Stimulated activated CD8-positive, alpha-beta memory T cell treated with anti-CD3 and anti-CD28 coated beads, Interleukin-4, amount 100 ng/mL, for 24 hours (primary cell): ENCODE measurements at regions not wholly inside any gene's neighbourhood (a gene's known extent, or its start where the extent isn't known, plus 50 kb on each side); places are given as distances from the start of the nearest gene placed in this dataset.
"Not testable (repeated sequence)": the region's sequence is repeated elsewhere in the genome, so short reads cannot be mapped to it uniquely, and the experiment has no call there.

Experiments
- DNase-seq: peaks from one replicate; pipeline ENCODE4 v3.0.0-alpha.2; 2020; ENCODE audit warnings: low read depth

GRCh38 chr5:62230876-62231388, 75.1 kb upstream of the KIF2A start:
- DNase-seq: not testable (repeated sequence)

- DNase-seq: no peak
Observed at GRCh38 chr5:62231576-62231975, 74.4 kb upstream of the KIF2A start.

DNA sequence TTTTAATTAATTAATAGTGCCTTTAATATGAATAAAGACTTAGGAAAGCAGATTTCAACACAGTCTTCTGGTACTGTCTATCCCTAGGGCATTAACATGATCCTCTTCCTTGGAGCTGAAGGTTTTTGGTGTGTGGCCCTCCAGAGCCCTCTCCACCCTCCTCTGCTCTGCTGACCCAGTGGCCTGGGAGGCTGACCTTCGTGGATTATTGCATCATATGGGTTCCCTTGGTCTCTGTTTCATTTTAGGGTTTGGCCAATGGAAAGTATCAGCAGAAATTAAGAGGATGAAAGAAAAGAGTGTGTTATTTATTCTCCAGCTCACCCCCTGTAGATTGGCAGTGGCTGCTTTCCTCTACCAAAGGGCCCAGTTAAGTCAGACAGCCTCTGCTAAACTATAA, 73.8 kb upstream of the KIF2A start:
- DNase-seq: not testable (repeated sequence)

GRCh38 chr5:62233083-62234046, 72.6 kb upstream of the KIF2A start:
- not testable (repeated sequence) for DNase-seq

DNA sequence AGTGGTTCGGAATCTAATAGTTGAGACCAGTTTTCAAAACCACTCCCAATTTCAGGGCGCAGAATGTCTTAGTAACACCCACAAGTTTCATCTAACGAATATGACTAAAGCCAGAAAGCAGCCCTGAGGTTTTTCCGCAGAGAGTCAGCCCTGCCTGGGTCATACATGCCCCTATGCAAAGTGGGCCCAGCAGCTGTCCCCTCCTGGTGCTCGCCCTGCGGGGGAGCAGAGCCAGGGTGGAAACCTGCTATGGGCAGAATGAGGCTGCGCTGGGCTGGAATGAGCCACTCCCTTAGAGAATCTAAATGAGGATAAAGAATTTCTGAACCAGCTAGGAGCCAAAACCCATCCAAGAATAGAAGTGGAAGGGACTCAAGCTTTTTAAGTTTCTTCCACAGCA, 69.4 kb upstream of the KIF2A start:
- not testable (repeated sequence) for DNase-seq

DNA sequence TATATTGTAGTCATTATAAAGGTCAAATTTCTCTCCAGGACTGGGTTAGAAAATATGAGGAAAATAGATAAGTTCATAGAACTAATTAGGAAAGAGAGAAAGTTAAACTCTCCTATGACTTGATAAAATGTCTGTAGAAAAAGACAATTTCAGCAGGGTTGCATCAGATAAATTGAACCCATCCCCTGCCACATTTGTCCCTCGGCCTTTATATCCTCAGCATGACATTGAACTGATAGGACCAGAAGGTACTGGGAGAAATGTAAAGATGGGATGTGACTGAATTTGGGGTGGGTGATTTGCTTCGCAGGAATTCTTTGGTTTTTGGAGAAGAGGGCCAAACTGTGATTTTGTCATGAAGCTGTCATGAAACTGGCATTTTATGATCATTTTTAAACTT, 68.1 kb upstream of the KIF2A start:
- not testable (repeated sequence) for DNase-seq

DNA sequence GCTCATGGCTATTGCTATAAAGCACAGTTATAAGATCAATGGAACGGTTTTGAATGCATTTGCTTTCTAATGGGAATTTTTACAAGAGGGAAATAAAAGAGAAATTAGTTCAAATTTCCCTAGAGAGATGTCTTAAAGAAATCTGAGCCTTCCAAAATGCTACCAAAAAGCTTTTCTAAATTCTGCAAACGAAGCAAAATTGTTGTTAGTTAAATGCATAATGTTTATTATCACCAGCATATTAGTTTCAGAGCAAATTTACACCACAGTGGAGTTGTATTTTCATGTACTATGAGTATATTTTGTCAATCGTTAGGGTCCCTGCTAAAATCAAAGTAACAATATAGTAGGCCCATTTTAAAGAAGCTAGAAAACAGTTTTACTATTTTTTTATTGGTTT, 67.4 kb upstream of the KIF2A start:
- DNase-seq: not testable (repeated sequence)

DNA sequence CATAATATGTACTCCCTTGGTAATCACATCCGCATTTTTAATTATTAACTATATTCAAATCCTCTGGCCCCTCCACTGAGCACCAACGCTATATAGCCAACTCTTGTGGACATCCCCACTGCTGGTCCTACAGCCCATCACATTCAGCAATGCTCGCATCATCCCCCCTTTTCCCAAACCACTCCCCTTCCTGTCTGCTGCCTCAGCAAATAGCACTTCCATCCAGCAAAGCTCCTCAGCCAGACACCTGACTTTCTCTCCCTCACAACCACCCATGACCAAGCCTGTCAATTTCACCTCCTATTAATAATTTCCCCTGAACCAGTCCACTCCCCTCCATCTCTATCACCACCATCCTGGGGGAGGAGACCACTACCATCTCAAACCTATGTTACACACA, 65.5 kb upstream of the KIF2A start:
- not testable (repeated sequence) for DNase-seq

DNA sequence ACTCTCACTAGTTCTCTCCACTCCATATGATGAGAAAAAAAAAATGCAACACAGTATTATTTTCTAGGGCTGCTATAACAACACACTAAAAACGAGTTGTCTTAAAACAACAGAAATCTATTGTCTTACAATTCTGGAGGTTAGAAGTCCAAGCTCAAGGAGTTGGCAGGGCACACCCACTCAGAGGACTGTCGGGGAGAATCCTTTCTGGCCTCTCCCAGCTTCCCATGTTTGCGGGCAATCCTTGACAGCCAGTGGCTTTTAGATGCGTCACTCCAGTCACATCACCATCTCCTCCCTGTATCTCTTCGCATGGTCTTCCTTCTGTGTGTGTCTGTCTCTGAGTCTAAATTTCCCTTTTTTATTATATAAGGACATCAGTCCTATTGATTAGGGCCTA, 64.0 kb upstream of the KIF2A start:
- not testable (repeated sequence) for DNase-seq

DNA sequence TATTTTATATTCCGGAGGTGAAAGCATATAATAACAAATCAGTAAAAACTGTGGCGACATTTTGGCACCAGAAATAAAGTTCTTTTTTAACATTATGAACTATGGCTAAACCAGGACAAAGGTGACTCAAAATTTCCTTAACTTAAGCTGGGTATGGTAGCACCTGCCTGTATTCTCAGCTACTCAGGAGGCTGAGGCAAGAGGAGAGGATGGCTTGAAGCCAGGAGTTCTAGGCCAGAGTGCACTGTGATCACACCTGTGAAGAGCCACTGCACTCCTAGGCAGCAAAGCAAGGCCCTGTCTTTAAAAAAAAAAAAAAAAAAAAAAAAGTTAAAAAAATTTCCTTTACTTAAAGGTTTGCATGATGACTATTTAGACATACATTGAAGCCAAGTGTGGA, 63.0 kb upstream of the KIF2A start:
- not testable (repeated sequence) for DNase-seq

DNA sequence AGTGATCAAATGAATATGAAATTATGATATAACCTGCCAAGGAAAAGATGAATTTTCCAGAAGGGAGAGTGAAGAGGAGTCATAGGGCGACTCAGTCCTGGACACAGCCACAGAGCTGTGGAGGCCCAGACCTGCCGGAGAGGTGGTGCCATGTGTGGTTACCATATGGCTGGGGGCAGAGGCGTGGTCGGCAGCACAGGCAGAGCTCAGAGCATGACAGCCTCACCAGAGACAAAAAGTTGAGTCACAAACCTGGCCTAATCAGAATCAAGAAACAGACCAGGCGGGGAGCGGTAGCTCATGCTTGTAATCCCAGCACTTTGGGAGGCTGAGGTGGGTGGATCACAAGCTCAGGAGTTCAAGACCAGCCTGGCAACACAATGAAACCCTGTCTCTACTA, 57.8 kb upstream of the KIF2A start:
- not testable (repeated sequence) for DNase-seq

GRCh38 chr5:62250085-62250484, 55.9 kb upstream of the KIF2A start:
- not testable (repeated sequence) for DNase-seq

- not testable (repeated sequence) for DNase-seq
Observed at GRCh38 chr5:62250919-62251318, 55.1 kb upstream of the KIF2A start.

- DNase-seq: not testable (repeated sequence)
Observed at GRCh38 chr5:62252519-62252918, 53.5 kb upstream of the KIF2A start.

DNA sequence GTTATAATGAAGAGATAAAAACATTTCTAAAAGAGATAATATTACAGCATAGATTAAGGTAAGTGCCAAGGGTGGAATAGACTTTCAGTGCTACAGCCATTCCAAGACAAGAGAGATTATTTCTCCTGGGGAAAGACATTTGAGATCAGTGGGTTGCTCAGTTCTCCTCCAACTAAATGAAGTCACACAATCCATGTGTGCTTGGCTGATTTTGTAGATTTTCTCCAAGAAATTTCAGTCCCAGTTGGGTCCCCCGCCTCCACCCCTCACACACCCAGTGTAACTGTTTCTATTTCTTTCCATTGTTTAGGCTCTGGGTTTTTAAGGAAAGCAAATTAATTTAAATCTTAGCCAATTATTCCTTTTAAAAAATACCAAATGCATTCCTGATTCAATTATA, 50.5 kb upstream of the KIF2A start:
- DNase-seq: not testable (repeated sequence)

- no peak for DNase-seq
Observed at GRCh38 chr5:62256161-62257019, 49.6 kb upstream of the KIF2A start.
